ENCODE measurements at regions not wholly inside any gene's neighbourhood (a gene's known extent, or its start where the extent isn't known, plus 50 kb on each side); places are given as distances from the start of the nearest gene placed in this dataset.

DNA sequence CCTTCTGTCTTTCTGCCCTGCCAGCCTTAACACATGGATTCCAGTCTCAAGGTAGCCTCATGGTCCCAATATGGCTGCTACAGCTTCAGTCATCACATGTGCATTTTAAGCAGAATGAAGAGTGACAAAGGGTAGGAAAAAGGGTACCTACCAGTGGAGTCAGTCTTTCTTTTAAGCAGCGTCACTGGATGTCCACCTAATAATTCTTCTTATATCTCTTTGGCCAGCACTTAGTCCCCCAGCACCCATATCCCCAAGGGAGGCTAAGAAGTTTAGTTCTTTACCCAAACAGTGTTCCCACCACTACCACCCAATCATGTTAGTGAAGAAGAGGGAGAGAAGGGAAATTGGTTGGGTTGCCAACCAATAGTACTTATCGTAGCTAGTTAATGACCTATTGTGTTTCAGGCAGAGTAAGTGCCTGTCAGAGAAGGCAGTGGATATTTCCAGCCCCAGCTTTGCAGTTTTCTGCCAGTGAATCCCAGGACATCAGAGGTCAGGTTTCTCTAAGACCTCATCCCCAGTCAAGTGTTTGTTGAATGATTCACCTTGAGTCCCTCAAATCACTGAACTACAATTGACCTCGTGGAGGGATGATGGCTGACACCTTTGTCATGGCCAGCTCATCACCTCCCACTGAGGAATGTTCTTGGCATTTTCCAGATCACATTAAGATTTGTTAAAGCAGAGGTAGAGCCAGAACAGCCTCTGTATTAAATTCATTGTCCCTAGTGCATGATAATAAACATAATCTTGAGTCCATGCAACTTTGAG is 250.9 kb upstream of the CRY1 start:
- Histone ChIP-seq H3K27ac (no peak overlapping the region), H3K36me3 (no peaks in the 10 kb centered on the region), H3K27me3 (ENCODE audit: insufficient read depth, low read depth, severe bottlenecking) (no peaks in the 10 kb centered on the region), H3K4me3 (ENCODE audit: low read depth, low read length) (no peak overlapping the region), H3K9me3 (ENCODE audit: severe bottlenecking) (no peaks in the 10 kb centered on the region)
- TF ChIP-seq, protein P1, sequence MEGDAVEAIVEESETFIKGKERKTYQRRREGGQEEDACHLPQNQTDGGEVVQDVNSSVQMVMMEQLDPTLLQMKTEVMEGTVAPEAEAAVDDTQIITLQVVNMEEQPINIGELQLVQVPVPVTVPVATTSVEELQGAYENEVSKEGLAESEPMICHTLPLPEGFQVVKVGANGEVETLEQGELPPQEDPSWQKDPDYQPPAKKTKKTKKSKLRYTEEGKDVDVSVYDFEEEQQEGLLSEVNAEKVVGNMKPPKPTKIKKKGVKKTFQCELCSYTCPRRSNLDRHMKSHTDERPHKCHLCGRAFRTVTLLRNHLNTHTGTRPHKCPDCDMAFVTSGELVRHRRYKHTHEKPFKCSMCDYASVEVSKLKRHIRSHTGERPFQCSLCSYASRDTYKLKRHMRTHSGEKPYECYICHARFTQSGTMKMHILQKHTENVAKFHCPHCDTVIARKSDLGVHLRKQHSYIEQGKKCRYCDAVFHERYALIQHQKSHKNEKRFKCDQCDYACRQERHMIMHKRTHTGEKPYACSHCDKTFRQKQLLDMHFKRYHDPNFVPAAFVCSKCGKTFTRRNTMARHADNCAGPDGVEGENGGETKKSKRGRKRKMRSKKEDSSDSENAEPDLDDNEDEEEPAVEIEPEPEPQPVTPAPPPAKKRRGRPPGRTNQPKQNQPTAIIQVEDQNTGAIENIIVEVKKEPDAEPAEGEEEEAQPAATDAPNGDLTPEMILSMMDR (IDR thresholded peaks at IDR 0.05; ENCODE audit: low read depth, low read length), result no peak
- no peak for DNase-seq

DNA sequence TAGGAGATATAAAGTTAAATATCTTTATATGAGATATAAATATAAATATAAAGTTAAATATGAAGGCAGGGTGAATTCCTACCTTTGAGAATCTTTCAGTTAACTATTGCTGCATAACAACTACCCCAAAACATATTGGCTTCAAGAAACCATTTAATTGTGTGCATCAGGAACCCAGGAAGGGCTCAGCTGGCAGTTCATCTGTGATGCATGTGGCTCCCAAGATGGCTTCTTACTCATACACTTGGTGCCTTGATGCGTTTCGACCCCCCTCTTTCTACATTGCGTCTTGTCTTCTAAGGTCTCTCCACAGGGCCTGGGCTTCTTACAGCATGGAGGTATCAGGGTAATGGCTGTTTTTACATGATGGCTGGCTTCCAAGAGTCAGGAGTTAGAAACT is 253.9 kb upstream of the CRY1 start:
- H3K9me3 ChIP-seq (ENCODE audit: severe bottlenecking), result no peaks in the 10 kb centered on the region
- DNase-seq, result no peak
- H3K27me3 ChIP-seq (ENCODE audit: insufficient read depth, low read depth, severe bottlenecking), result no peaks in the 10 kb centered on the region
- H3K36me3 ChIP-seq, result no peaks in the 10 kb centered on the region
- TF ChIP-seq, protein P1 (IDR thresholded peaks at IDR 0.05; ENCODE audit: low read depth, low read length), result no peak
- no peak overlapping the region for H3K4me3 ChIP-seq (ENCODE audit: low read depth, low read length)
- H3K27ac ChIP-seq, result no peak overlapping the region

DNA sequence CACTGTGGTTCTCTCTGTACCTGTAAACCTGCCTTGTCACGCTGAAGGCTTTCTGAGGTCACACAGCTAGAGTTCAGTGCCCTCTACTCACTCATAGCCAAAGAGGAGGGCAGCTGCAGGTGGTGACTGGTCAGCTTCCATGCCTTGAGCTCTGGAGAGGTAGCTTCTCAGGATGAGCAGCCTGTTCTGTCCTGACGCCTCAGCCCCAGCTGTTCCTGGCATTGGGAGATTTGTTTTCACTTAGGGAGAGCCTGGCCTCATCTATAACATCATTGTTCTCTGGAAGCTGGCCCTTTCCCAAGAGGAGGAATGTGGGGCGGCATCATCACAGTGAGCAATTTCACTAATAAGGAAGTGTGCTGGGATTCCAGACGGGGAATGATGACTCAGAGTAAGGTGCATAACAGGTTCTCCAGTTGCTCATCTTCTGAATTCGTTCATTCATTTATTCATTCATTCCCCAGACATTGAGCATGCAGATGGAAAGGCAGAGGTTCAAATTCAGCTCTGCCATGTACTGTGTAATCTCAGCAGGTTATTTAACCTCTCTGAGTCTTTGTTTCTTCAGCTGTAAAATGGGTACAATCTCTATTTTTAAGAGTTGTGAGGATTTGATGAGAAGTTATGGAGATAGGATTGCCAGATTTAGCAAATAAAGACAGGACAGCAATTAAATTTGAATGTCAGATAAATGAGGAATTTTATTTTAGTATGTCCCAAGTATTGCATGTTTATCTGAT is 255.8 kb upstream of the CRY1 start:
- TF ChIP-seq, protein P1 (IDR thresholded peaks at IDR 0.05; ENCODE audit: low read depth, low read length), result no peak
- H3K27me3 ChIP-seq (ENCODE audit: insufficient read depth, low read depth, severe bottlenecking), result no peaks in the 10 kb centered on the region
- no peak overlapping the region for H3K4me3 ChIP-seq (ENCODE audit: low read depth, low read length)
- no peaks in the 10 kb centered on the region for H3K36me3 ChIP-seq
- no peak overlapping the region for H3K27ac ChIP-seq
- DNase-seq, result no peak
- H3K9me3 ChIP-seq (ENCODE audit: severe bottlenecking), result no peaks in the 10 kb centered on the region

DNA sequence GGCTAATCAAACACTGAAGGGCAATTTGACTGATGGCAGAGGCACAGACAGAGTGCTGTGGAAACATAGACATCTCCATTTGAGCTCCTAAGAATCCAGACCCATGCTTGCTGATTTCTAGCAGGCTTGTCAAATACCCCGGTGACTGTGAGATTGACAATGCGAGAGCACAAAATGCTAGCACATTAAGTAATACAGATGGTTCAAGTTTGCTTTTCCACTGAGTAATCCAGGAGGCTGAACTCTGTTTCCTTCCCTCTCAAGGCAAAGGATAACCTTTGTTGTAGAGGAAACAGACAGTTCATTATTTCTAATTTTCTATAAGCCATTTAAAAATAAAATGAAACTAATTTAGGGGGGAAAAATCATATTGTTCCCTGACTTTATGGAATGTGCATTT is 256.5 kb upstream of the CRY1 start:
- Histone ChIP-seq H3K27ac (no peak overlapping the region), H3K36me3 (no peaks in the 10 kb centered on the region), H3K27me3 (ENCODE audit: insufficient read depth, low read depth, severe bottlenecking) (no peaks in the 10 kb centered on the region), H3K4me3 (ENCODE audit: low read depth, low read length) (no peak overlapping the region), H3K9me3 (ENCODE audit: severe bottlenecking) (no peaks in the 10 kb centered on the region)
- DNase-seq, result no peak
- TF ChIP-seq, protein P1 (IDR thresholded peaks at IDR 0.05; ENCODE audit: low read depth, low read length), result no peak

DNA sequence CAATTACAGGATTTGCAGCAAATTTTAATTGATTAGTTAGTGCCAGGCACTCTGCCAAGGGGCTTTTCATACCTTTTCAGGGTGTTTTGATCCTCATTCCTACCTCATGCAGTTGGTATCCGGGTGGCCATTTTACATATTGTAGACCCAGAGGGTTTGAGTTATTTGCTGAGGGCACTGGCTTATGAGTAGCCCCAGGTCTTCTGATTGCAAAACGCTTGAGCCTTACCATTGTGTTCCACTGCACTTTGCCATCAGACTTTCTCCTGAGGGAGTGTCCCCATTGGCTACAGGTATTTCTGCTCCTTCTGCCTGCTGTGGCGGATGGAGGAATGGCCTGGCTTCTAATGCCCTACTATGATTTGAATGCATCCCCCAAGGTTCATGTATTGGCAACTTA is 257.8 kb upstream of the CRY1 start:
- Histone ChIP-seq H3K27ac (no peak overlapping the region), H3K9me3 (ENCODE audit: severe bottlenecking) (no peaks in the 10 kb centered on the region), H3K27me3 (ENCODE audit: insufficient read depth, low read depth, severe bottlenecking) (no peaks in the 10 kb centered on the region), H3K4me3 (ENCODE audit: low read depth, low read length) (no peak overlapping the region), H3K36me3 (no peaks in the 10 kb centered on the region)
- DNase-seq, result no peak
- TF ChIP-seq, protein P1 (IDR thresholded peaks at IDR 0.05; ENCODE audit: low read depth, low read length), result no peak

Measured in WERI-Rb-1 (cell line).